ENCODE measurements at regions not wholly inside any gene's neighbourhood (a gene's known extent, or its start where the extent isn't known, plus 50 kb on each side); places are given as distances from the start of the nearest gene placed in this dataset.

DNA sequence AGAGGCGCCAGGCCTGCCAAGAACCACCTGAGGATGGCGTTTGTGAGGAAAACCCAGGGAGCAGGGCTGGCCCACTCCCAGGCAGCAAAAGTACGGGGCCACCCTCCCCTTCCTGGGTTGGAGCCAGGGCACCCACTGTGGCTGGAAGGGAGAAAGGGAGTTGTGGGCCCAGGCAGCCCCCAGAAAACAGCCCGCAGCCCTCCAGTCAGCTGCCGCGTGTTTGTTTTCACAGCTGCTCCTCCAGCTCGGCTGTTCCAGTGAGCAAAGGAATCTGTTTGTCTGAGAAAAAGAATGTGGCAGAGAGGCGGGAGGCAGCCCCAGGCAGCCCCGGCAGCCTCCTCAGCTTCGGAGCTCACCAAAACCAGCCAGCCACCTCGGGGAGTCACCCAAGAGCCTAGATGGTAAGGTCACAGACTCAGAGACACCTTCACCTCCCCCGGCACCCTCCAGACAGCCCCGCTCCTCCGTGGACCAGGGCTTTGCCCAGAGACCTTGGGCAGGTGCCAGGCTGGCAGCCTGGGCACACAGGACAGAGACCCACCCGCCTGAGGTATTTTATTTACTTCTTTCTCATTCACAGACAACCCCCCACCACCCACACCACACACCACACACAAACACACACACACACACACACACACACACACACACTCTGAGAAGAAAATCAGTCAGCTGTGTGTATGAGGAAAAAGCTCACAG, 338.1 kb downstream of the BCOR start:
- intact Hi-C loops (cut with DNase I), result loop anchor here (5.0 kb wide), 1 partner anchor 53 kb away; no protein-coding TSS in a partner anchor
- no peak for DNase-seq (ENCODE audit: low spot score)

- intact Hi-C loops (cut with DNase I), result no loop called here
- no peak for DNase-seq (ENCODE audit: low spot score)
Observed at GRCh38 chrX:39760930-39761329, 336.8 kb downstream of the BCOR start.

GRCh38 chrX:39762266-39762841, 335.4 kb downstream of the BCOR start:
- intact Hi-C loops (cut with DNase I), result no loop called here

GRCh38 chrX:39764441-39764914, 333.3 kb downstream of the BCOR start:
- DNase-seq (ENCODE audit: low spot score), result no peak
- intact Hi-C loops (cut with DNase I), result no loop called here

More at GRCh38 chrX:39762266-39762841, 335.4 kb downstream of the BCOR start:
- DNase-seq (ENCODE audit: low spot score), result no peak

- intact Hi-C loops (cut with DNase I), result no loop called here
- no peak for DNase-seq (ENCODE audit: low spot score)
Observed at GRCh38 chrX:39765327-39765726, 332.4 kb downstream of the BCOR start.

- DNase-seq (ENCODE audit: low spot score), result no peak
- intact Hi-C loops (cut with DNase I), result no loop called here
Observed at GRCh38 chrX:39766085-39766726, 331.6 kb downstream of the BCOR start.

DNA sequence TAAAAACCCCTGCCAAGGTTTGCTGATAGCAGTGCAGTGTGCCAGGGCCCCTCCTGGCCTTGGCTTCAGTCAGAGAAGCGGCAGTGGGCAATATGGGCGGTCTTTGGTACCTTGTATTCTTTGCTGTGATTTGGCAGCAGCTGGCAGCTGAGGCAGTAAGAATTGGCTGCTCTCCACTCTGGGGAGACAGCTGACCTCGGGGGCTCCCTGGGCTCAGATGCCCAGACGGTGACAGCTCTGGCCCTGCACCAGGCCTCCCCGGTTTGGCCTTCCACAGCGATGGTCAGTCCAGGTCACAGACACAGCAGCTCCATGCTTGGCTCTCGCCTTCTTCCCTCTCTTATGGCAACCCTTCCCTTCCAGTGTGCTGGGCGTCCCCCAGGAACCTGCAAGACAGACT, 330.9 kb downstream of the BCOR start:
- intact Hi-C loops (cut with DNase I), result no loop called here
- no peak for DNase-seq (ENCODE audit: low spot score)

- DNase-seq (ENCODE audit: low spot score), result no peak
- intact Hi-C loops (cut with DNase I), result no loop called here
Observed at GRCh38 chrX:39767446-39767845, 330.3 kb downstream of the BCOR start.

GRCh38 chrX:39769748-39770147, 328.0 kb downstream of the BCOR start:
- intact Hi-C loops (cut with DNase I), result no loop called here
- no peak for DNase-seq (ENCODE audit: low spot score)

GRCh38 chrX:39771089-39771488, 326.7 kb downstream of the BCOR start:
- DNase-seq (ENCODE audit: low spot score), result no peak
- intact Hi-C loops (cut with DNase I), result no loop called here

DNA sequence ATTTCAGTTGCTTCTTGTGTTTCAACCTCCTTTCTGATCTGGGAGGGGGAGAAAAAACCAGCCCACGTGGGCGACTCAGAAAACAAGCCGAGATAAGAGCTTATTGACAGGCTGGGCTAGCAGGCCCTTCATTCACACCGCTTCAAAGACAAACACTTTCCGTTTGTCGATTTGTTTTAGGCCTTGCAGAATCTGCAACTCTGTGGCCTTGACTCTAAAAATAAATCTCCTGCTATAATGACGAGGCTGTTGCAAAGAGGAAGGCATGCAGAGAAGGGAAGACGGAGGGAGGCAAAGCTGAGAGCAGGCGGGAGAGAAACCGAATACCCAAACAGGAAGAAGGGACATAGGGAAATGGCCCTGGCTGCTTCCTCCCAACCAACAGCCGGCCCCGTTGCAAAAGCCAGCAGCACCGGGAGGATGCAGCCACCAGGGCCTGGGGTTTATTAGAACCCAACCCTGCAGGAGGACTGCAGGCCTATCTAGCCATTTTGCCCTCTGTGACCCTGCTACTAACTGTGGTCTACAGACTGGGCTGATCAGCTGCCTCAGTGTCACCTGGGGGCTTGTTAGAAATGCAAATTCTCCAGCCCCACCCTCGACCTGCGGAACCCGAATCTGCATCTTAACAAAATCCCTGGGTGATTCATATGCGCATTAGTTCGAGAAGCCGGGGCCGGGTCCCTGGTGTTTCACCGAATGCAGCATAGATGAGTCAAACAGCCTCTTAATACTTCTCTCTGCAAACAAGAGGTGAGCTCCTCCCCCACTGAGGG, 325.5 kb downstream of the BCOR start:
- intact Hi-C loops (cut with DNase I), result no loop called here
- no peak for DNase-seq (ENCODE audit: low spot score)

DNA sequence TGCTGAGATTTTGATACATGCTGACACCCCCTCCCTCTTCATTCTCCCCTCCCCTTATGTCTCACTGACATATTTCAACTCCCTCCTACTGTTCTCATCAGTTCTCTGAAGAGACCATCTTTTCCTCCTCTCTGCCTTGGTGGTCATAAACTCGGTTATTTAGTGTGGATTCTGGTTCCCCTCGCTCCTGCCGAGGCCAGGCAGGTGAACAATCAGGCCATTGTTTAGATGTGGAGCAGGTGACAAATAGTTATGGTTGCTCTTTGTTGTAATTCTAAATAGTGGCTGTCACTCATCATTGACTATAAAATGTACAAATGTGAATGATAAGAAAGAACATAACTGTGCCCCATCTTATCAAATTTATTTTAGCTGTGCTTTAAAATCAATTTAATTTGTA, 324.6 kb downstream of the BCOR start:
- no peak for DNase-seq (ENCODE audit: low spot score)
- intact Hi-C loops (cut with DNase I), result no loop called here

DNA sequence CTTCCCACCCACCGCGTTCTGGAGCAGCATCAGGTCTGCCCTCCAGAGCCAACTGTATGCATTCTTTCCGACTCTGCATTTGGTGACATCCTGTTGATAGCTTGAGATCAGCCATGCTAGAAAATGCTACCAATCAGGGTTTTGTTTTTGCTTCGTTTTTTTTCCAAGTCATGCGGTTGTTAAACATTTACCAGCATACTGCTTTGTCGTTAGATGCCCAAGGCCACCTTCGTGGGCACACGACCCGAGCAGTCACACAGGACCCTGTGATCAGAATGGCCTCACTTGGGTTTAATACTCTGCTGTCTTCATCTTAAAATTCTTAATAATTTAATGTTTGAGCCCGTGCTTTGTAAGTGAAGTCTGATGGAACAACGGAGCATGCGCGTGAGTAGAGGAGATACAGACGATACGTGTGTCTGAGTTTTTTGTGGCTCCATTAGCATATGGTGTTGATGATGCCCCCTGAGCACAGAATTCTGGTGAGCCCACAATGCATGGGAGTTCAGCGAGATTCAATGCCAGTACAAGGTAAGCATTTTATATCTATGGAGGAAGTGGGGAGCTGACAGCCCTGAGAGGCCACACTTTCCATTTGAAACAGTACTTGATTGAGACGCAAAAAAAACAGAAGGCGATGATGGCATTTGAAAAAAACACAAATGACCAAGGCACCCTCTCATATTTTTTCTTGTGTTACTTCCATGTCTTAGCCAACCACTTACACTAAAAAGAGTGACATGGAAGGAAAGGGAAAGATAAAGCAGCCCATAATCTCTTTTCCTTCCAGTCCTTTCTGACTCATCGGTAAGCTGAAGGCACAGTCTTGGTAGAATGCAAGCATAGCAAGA, 323.6 kb downstream of the BCOR start:
- DNase-seq (ENCODE audit: low spot score), result no peak
- intact Hi-C loops (cut with DNase I), result no loop called here

- no peak for DNase-seq (ENCODE audit: low spot score)
- intact Hi-C loops (cut with DNase I), result no loop called here
Observed at GRCh38 chrX:39774774-39775328, 322.9 kb downstream of the BCOR start.

DNA sequence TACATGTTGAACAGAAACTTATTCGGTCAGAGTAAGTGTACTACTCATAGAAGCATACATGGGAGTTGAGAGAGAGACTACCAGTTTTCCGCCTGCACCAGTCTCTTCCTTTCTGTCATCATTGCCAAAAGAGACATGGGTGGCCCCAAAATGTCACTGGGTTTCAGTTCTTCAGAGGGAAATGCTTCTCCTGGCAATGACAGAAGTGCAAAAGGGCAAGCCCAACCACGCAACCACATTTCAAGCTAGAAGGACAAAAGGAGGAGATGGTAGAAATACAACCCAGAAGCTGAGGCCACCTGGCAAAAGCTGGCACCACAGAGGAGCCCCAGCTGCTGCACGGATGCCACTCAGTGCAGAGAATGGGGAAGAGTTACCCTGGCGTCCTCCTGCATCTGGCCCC, 320.1 kb downstream of the BCOR start:
- intact Hi-C loops (cut with DNase I), result no loop called here

GRCh38 chrX:39779952-39780783, 317.6 kb downstream of the BCOR start:
- no peak for DNase-seq (ENCODE audit: low spot score)
- intact Hi-C loops (cut with DNase I), result no loop called here

More for the DNA sequence above, 320.1 kb downstream of the BCOR start:
- no peak for DNase-seq (ENCODE audit: low spot score)

DNA sequence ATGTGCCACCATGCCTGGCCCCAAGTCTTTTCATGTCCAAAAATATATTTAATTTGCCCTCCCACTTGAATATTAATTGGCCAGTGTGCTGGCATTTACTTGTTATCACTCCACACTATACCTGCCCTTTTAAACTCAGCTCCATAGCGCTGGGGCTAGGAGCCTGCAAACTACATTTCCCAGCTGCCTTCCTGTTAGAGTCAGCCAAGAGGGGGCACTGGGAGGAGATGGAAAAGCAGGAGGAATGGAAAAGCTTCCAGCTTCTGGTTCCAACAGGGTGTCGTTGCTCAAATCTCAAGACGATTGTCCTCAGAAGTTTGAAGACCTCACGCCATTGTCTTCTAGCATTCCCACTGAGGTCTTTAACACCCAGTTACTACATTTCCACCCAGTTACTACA, 315.5 kb downstream of the BCOR start:
- DNase-seq (ENCODE audit: low spot score), result no peak
- intact Hi-C loops (cut with DNase I), result no loop called here

- DNase-seq (ENCODE audit: low spot score), result no peak
- intact Hi-C loops (cut with DNase I), result no loop called here
Observed at GRCh38 chrX:39787999-39788398, 309.8 kb downstream of the BCOR start.

All from cardiac septum (tissue), 1 donor.